DND-41 (cell line): ENCODE measurements at regions not wholly inside any gene's neighbourhood (a gene's known extent, or its start where the extent isn't known, plus 50 kb on each side); places are given as distances from the start of the nearest gene placed in this dataset.

ENCODE experiments used
- ATAC-seq: fragments of 200-7000 bp; cut with Tn5 transposase; 3 replicates; pipeline ENCODE4 v1.9.1; 2021; ENCODE audit warnings: low read depth; ENCODE audit not compliant: insufficient read depth
- DNase-seq: peaks from one replicate; pipeline ENCODE4 v3.0.0-alpha.2; 2020
- H2AFZ ChIP-seq: 2 replicates; pipeline ENCODE4 v1.6.0; 2012; ENCODE audit warnings: low read depth, low read length
- H3K27ac ChIP-seq: 2 replicates; pipeline ENCODE4 v1.5.1; 2012; ENCODE audit warnings: low read length, inconsistent platforms
- H3K27me3 ChIP-seq: fragments of 200-600 bp; sonication (generic); 2 replicates; pipeline ENCODE4 v1.6.0; 2012; ENCODE audit warnings: low read length, mild to moderate bottlenecking, inconsistent platforms; ENCODE audit not compliant: insufficient read depth, poor library complexity
- H3K36me3 ChIP-seq: 2 replicates; pipeline ENCODE4 v1.5.1; 2012; ENCODE audit warnings: low read length, inconsistent platforms; ENCODE audit not compliant: insufficient read depth
- H3K4me1 ChIP-seq: 2 replicates; pipeline ENCODE4 v1.5.1; 2012; ENCODE audit warnings: mild to moderate bottlenecking, low read length; ENCODE audit not compliant: insufficient read depth
- H3K4me2 ChIP-seq: 2 replicates; pipeline ENCODE4 v1.6.0; 2012; ENCODE audit warnings: mild to moderate bottlenecking, moderate library complexity, low read length, inconsistent platforms; ENCODE audit not compliant: insufficient read depth
- H3K4me3 ChIP-seq, 2 experiments: fragments of 200-600 bp in 1 of 2; shearing (Covaris generic) in 1 of 2; 2 replicates each; pipeline ENCODE4 v1.5.1; 2012 to 2016; ENCODE audit warnings: inconsistent platforms in 2 of 2, low read length in 2 of 2, mild to moderate bottlenecking in 2 of 2, low read depth in 1 of 2, moderate library complexity in 1 of 2
- H3K79me2 ChIP-seq: 2 replicates; pipeline ENCODE4 v1.6.0; 2012; ENCODE audit warnings: low read length, inconsistent platforms; ENCODE audit not compliant: insufficient read depth
- H3K9ac ChIP-seq: 2 replicates; pipeline ENCODE4 v1.6.0; 2012; ENCODE audit warnings: low read depth, mild to moderate bottlenecking, inconsistent platforms, low read length, moderate library complexity
- H3K9me3 ChIP-seq: 2 replicates; pipeline ENCODE4 v1.5.1; 2012; ENCODE audit warnings: low read length, moderate library complexity, mild to moderate bottlenecking, inconsistent platforms; ENCODE audit not compliant: insufficient read depth, severe bottlenecking
- H4K20me1 ChIP-seq: 2 replicates; pipeline ENCODE4 v1.6.0; 2012; ENCODE audit warnings: low read length; ENCODE audit not compliant: insufficient read depth
- EZH2 ChIP-seq: IDR thresholded peaks from 3 replicates; pipeline ENCODE4 v1.6.1; 2012; ENCODE audit warnings: borderline replicate concordance, low read depth, mild to moderate bottlenecking, moderate library complexity, low read length, inconsistent platforms; ENCODE audit not compliant: severe bottlenecking
- TF ChIP-seq, protein P1 (sequence below): IDR thresholded peaks from 2 replicates; pipeline ENCODE4 v1.5.1; 2012; ENCODE audit warnings: borderline replicate concordance, low read length, moderate library complexity, mild to moderate bottlenecking; ENCODE audit not compliant: poor library complexity, severe bottlenecking; ENCODE audit errors: extremely low read depth

DNA sequence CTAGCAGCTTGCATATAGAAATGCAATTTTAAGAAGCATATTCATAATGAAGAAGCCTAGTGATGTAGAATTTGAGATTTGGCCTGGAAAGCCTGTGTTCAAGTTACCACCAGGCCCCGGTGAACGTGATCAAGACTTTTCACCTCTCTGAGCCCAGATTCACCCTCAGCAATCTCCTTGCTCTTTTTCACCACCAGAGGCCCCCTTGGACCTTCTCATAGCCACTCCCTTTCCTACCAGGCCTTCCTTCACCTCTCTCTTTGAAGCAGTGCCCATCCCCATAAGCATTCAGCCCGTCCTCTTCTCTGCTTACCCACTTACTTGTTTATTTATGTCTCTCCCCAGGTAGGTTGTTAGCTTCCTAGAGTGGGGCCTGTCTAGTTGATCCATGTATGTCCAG, 1280.9 kb downstream of the AACS start:
- Histone ChIP-seq H2AFZ (no peak overlapping the region), H3K27ac (no peak overlapping the region), H3K9me3 (no peaks in the 10 kb centered on the region), H3K79me2 (no peaks in the 10 kb centered on the region), H3K9ac (no peak overlapping the region), H4K20me1 (no peaks in the 10 kb centered on the region), H3K4me3 (no peak overlapping the region), H3K4me1 (no peaks in the 10 kb centered on the region), H3K36me3 (no peaks in the 10 kb centered on the region), H3K27me3 (no peaks in the 10 kb centered on the region), H3K4me2 (no peak overlapping the region)
- ATAC-seq, result no peak
- no peak for DNase-seq
- no peak for TF ChIP-seq EZH2
- TF ChIP-seq, protein P1, sequence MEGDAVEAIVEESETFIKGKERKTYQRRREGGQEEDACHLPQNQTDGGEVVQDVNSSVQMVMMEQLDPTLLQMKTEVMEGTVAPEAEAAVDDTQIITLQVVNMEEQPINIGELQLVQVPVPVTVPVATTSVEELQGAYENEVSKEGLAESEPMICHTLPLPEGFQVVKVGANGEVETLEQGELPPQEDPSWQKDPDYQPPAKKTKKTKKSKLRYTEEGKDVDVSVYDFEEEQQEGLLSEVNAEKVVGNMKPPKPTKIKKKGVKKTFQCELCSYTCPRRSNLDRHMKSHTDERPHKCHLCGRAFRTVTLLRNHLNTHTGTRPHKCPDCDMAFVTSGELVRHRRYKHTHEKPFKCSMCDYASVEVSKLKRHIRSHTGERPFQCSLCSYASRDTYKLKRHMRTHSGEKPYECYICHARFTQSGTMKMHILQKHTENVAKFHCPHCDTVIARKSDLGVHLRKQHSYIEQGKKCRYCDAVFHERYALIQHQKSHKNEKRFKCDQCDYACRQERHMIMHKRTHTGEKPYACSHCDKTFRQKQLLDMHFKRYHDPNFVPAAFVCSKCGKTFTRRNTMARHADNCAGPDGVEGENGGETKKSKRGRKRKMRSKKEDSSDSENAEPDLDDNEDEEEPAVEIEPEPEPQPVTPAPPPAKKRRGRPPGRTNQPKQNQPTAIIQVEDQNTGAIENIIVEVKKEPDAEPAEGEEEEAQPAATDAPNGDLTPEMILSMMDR, result no peak

DNA sequence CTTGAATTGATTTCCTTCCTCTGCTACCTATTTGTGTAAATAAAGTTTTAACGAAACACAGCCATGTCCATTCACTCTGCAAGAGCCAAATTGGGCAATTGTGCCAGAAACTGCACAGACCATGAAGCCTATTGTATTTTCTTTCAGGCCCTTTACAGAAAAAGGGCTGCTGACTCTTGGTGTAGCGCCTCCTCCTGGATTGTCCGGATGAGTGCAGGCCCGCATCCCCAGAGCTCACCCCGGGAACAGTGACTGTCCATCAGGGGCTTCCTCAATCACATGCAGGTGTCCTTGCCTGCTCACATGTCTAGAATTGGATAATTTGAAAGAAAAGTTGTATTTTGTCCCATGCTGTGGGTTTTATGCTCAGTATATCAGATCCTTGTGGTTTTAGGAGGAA, 1282.2 kb downstream of the AACS start:
- Histone ChIP-seq H3K4me2 (no peak overlapping the region), H3K9ac (no peak overlapping the region), H3K27ac (no peak overlapping the region), H3K9me3 (no peaks in the 10 kb centered on the region), H3K27me3 (no peaks in the 10 kb centered on the region), H2AFZ (no peak overlapping the region), H3K4me1 (no peaks in the 10 kb centered on the region), H4K20me1 (no peaks in the 10 kb centered on the region), H3K4me3 (no peak overlapping the region), H3K79me2 (no peaks in the 10 kb centered on the region), H3K36me3 (no peaks in the 10 kb centered on the region)
- ATAC-seq (no peak), DNase-seq (no peak)
- TF ChIP-seq, protein P1, result peak; percentile 29
- TF ChIP-seq EZH2, result no peak

DNA sequence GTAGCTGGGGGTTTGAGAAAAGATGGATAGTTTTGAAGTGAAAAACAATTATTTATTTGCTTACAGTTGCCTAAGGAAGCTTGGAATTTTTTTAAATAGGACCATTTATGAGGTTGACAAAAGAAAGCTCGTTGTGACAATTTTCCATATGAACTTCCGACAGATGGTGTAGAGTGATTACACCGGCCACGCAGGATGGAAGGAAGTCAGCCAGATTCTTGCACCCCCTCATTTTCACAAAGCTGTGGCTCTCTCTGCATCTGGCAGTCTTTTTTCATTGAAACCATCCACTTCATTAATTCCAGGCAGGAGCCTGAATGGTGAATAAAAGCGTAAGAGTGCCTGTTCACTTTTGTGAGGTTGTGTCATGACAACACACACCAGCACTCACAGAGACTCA, 1284.1 kb downstream of the AACS start:
- no peaks in the 10 kb centered on the region for H3K9me3 ChIP-seq
- H3K9ac ChIP-seq, result no peak overlapping the region
- ATAC-seq (no peak), DNase-seq (no peak)
- H3K27me3 ChIP-seq, result no peaks in the 10 kb centered on the region
- no peak overlapping the region for H3K4me3 ChIP-seq
- no peak overlapping the region for H2AFZ ChIP-seq
- no peaks in the 10 kb centered on the region for H3K79me2 ChIP-seq
- no peaks in the 10 kb centered on the region for H3K36me3 ChIP-seq
- no peak overlapping the region for H3K4me2 ChIP-seq
- no peak overlapping the region for H3K27ac ChIP-seq
- no peaks in the 10 kb centered on the region for H3K4me1 ChIP-seq
- no peaks in the 10 kb centered on the region for H4K20me1 ChIP-seq
- no peak for TF ChIP-seq EZH2
- TF ChIP-seq, protein P1, result no peak

DNA sequence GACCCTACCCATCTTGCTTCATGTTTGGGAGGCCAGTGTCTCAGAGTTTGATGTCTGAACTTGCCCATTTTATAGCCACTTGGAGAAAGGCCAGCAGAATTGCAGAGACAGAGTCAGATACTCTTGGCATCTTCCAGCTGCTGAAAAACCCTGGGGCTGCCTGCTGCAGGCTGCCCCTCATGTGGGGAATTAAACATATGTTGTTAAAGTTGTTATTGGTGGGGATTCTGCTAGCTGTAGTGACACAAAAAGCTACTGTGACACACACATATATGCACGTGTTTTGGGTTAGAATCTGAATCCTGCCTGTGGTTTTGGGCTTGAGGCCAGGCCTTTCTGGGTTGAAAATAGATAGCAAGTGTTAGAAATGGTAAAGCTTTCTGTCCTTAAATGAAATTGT, 1288.4 kb downstream of the AACS start:
- no peak for ATAC-seq
- Histone ChIP-seq H4K20me1 (no peaks in the 10 kb centered on the region), H3K79me2 (no peaks in the 10 kb centered on the region), H3K4me3 (no peak overlapping the region), H3K9me3 (no peaks in the 10 kb centered on the region), H3K4me2 (no peak overlapping the region), H2AFZ (no peak overlapping the region), H3K4me1 (no peaks in the 10 kb centered on the region), H3K9ac (no peak overlapping the region), H3K36me3 (no peaks in the 10 kb centered on the region), H3K27ac (no peak overlapping the region), H3K27me3 (no peaks in the 10 kb centered on the region)
- DNase-seq, result no peak
- TF ChIP-seq, protein P1, result no peak
- TF ChIP-seq EZH2, result no peak
